ENCODE measurements at regions not wholly inside any gene's neighbourhood (a gene's known extent, or its start where the extent isn't known, plus 50 kb on each side); places are given as distances from the start of the nearest gene placed in this dataset.

DNA sequence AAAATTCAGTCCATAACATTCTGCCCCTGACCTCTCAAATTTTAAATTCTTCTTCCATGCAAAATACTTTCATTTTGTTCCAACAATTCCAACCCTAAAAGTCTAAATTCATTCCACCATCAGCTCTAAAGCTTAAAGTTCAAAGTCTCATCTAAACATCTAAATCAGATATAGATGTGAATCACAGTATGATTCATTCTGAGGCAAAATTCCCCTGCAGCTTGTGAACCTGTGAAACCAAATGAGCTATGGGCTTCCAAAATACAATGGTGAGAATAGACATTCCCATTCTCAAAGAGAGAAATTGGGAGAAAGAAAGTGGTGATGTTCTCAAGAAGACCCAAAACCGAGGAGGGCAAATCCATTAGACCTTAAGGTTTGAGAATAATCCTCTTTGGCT lies 309.8 kb downstream of the HIVEP2 start:
- Mint-ChIP-seq H3K27me3 (peaks cover 2 to 5% of the 10 kb centered on the region in 2 donors), H3K9me3 (no peaks in the 10 kb centered on the region), H3K27ac (no peak overlapping the region), H3K36me3 (no peaks in the 10 kb centered on the region), H3K4me1 (peaks cover 8 to 13% (median 13%) of the 10 kb centered on the region in 3 donors), H3K4me3 (no peak overlapping the region)
- H3K36me3 ChIP-seq (ENCODE audit: control insufficient read depth in 2 of 2, extremely low read depth in 1 of 2, insufficient read depth in 1 of 2, low read length in 1 of 2) = no peaks in the 10 kb centered on the region
- DNase-seq = no peak
- H3K27me3 ChIP-seq (replicated peaks in 1 of 2; ENCODE audit: control insufficient read depth in 2 of 2, extremely low read depth in 1 of 2, insufficient read depth in 2 of 2, low read length in 1 of 2) = no peaks in the 10 kb centered on the region
- H3K9me3 ChIP-seq = no peaks in the 10 kb centered on the region
- ChIA-PET CTCF (no interaction called here), POLR2A (no interaction called here)
- no peak overlapping the region for H3K27ac ChIP-seq (ENCODE audit: low read length)
- no CpG with 5 or more reads among the region's 1 CpG for WGBS (ENCODE audit: insufficient coverage)
- peaks cover 0 to 2% of the 10 kb centered on the region in 2 experiments for H3K4me1 ChIP-seq (ENCODE audit: control insufficient read depth in 1 of 2, extremely low read depth in 1 of 2, insufficient read depth in 2 of 2, low read length in 2 of 2)
- ATAC-seq (replicated peaks in 1 of 4) = no peak
- H3K4me3 ChIP-seq (ENCODE audit: control insufficient read depth in 1 of 2, extremely low read depth in 1 of 2, low read length in 1 of 2) = no peak overlapping the region

DNA sequence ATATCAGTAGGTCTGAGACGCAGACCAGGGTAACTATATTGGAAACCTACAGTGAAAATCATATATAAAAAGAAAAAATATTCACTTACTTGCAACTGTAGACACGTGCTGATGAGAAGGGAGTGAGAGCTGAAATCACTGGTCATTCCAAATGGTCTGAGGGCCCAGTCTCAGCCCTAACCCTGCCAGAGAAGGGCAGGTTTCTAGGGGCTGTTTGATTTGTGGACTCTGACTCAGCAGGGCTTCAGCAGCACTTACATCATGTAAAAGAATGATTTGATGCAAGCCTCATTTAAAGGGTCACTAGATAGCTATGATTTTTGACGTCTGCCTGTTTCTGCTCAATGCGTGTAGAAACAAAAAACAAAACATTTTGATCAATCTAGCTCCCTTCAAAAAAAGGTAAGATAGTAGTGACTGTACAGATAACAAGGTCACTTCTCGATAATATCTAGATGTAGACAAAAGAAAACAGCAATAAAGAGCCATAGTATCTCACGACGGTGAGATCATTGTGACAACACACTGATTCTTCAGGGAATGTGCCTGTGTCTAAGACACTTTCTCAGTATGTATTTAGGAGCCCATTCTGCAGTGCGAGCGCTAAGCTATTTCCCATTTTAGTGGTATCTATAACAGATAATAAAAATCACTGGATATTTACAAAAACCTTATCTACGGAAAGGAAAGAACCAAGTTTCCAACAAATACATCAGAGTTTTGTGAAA lies 307.2 kb downstream of the HIVEP2 start:
- Histone ChIP-seq H3K4me1 (ENCODE audit: control insufficient read depth in 1 of 2, extremely low read depth in 1 of 2, insufficient read depth in 2 of 2, low read length in 2 of 2) (no peaks in the 10 kb centered on the region), H3K27me3 (replicated peaks in 1 of 2; ENCODE audit: control insufficient read depth in 2 of 2, extremely low read depth in 1 of 2, insufficient read depth in 2 of 2, low read length in 1 of 2) (no peaks in the 10 kb centered on the region), H3K36me3 (ENCODE audit: control insufficient read depth in 2 of 2, extremely low read depth in 1 of 2, insufficient read depth in 1 of 2, low read length in 1 of 2) (no peaks in the 10 kb centered on the region), H3K4me3 (ENCODE audit: control insufficient read depth in 1 of 2, extremely low read depth in 1 of 2, low read length in 1 of 2) (no peak overlapping the region), H3K27ac (ENCODE audit: low read length) (no peak overlapping the region), H3K9me3 (no peaks in the 10 kb centered on the region)
- no peaks in the 10 kb centered on the region for H3K9me3 Mint-ChIP-seq
- no peak overlapping the region for H3K27ac Mint-ChIP-seq
- no peak for ATAC-seq (replicated peaks in 1 of 4)
- H3K4me3 Mint-ChIP-seq = no peak overlapping the region
- H3K27me3 Mint-ChIP-seq = peaks cover 2 to 5% of the 10 kb centered on the region in 2 donors
- no peaks in the 10 kb centered on the region for H3K36me3 Mint-ChIP-seq
- POLR2A ChIA-PET = no interaction called here
- peaks cover 0 to 1% (median 0%) of the 10 kb centered on the region in 3 donors for H3K4me1 Mint-ChIP-seq
- WGBS (ENCODE audit: insufficient coverage) = 89% methylated on average over 1 of the region's 10 CpGs
- DNase-seq = no peak
- CTCF ChIA-PET = no interaction called here

DNA sequence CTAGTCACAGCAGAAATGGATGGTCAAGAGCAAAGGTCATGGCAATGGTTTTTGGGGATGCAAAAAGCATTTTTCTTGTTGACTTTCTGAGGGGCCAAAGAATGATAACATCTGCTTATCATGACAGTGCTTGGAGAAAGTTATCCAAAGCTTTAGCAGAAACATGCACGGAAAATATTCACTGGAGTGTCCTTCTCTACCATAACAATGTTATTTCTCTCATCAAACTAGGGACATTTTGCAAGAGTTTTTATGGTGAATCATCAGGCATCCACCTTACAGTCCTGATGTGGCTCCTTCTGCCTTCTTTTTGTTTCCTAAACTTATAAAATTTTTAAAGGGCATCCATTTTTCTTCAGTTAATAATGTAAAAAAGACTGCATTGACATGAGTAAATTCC lies 302.3 kb downstream of the HIVEP2 start:
- Mint-ChIP-seq H3K9me3 (no peaks in the 10 kb centered on the region), H3K27ac (no peak overlapping the region), H3K27me3 (peaks cover 0 to 5% of the 10 kb centered on the region in 2 donors), H3K36me3 (no peaks in the 10 kb centered on the region), H3K4me1 (peaks cover 0 to 2% (median under 1%) of the 10 kb centered on the region in 3 donors), H3K4me3 (no peak overlapping the region)
- Histone ChIP-seq H3K9me3 (no peaks in the 10 kb centered on the region), H3K27ac (ENCODE audit: low read length) (no peak overlapping the region), H3K27me3 (replicated peaks in 1 of 2; ENCODE audit: control insufficient read depth in 2 of 2, extremely low read depth in 1 of 2, insufficient read depth in 2 of 2, low read length in 1 of 2) (no peaks in the 10 kb centered on the region), H3K4me1 (ENCODE audit: control insufficient read depth in 1 of 2, extremely low read depth in 1 of 2, insufficient read depth in 2 of 2, low read length in 2 of 2) (peaks cover 0 to under 1% of the 10 kb centered on the region in 2 experiments), H3K4me3 (ENCODE audit: control insufficient read depth in 1 of 2, extremely low read depth in 1 of 2, low read length in 1 of 2) (no peak overlapping the region), H3K36me3 (ENCODE audit: control insufficient read depth in 2 of 2, extremely low read depth in 1 of 2, insufficient read depth in 1 of 2, low read length in 1 of 2) (no peaks in the 10 kb centered on the region)
- ATAC-seq (replicated peaks in 1 of 4) (no peak), DNase-seq (no peak)
- ChIA-PET CTCF (no interaction called here), POLR2A (interaction anchor here in 1 of 2 donors (0.7 kb wide), 1 partner anchor 222 kb away, joined by 5 read pairs; no protein-coding TSS in a partner anchor)
- 100% methylated on average over 1 of the region's 1 CpG for WGBS (ENCODE audit: insufficient coverage)

DNA sequence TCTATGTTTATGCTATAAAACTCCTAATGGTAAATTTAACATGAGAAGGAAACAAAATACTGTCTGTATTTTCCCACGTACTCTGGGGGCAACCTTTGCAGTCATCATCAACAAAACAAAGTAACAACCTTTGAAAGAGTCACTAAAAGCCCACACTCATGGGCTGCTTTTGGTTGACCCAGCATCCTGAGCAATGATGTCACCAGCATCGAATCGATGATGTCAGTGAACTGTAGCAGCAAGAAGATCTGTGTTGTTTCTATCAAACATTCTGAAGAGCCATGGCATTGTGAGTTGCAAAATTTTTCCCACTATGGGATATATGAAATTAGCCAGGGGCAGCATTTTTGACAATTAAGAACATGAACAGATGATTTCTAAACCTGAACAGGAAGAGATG lies 300.1 kb downstream of the HIVEP2 start:
- peaks cover 0 to 3% of the 10 kb centered on the region in 2 experiments for H3K4me1 ChIP-seq (ENCODE audit: control insufficient read depth in 1 of 2, extremely low read depth in 1 of 2, insufficient read depth in 2 of 2, low read length in 2 of 2)
- Mint-ChIP-seq H3K27ac (no peak overlapping the region), H3K27me3 (no peaks in the 10 kb centered on the region), H3K36me3 (no peaks in the 10 kb centered on the region), H3K4me3 (no peak overlapping the region), H3K4me1 (peaks cover 0 to 8% (median 6%) of the 10 kb centered on the region in 3 donors), H3K9me3 (no peaks in the 10 kb centered on the region)
- ATAC-seq (replicated peaks in 1 of 4) = no peak
- H3K27ac ChIP-seq (ENCODE audit: low read length) = no peak overlapping the region
- ChIA-PET CTCF (no interaction called here), POLR2A (no interaction called here)
- DNase-seq = no peak
- H3K9me3 ChIP-seq = no peaks in the 10 kb centered on the region
- H3K27me3 ChIP-seq (replicated peaks in 1 of 2; ENCODE audit: control insufficient read depth in 2 of 2, extremely low read depth in 1 of 2, insufficient read depth in 2 of 2, low read length in 1 of 2) = no peaks in the 10 kb centered on the region
- H3K36me3 ChIP-seq (ENCODE audit: control insufficient read depth in 2 of 2, extremely low read depth in 1 of 2, insufficient read depth in 1 of 2, low read length in 1 of 2) = no peaks in the 10 kb centered on the region
- no CpG with 5 or more reads among the region's 3 CpGs for WGBS (ENCODE audit: insufficient coverage)
- no peak overlapping the region for H3K4me3 ChIP-seq (ENCODE audit: control insufficient read depth in 1 of 2, extremely low read depth in 1 of 2, low read length in 1 of 2)

DNA sequence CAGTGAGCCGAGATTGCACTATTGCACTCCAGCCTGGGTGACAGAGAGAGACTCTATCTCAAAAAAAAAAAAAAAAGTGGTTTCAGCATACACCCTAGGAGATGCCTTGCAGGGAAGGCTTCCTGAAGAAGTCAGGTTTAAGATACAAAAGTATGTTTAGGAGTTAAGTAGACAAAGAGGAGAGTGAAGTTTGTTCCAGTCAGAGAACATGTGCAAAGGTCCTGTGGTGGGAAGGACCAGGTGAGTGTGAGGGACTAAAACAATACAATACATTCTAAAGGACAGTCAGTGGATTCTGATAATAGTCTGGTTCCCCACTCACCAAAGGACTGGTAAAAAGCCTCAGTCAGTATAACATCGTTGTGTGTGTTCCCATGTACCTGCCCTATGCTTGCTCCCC lies 299.3 kb downstream of the HIVEP2 start:
- Histone ChIP-seq H3K4me3 (ENCODE audit: control insufficient read depth in 1 of 2, extremely low read depth in 1 of 2, low read length in 1 of 2) (no peak overlapping the region), H3K27me3 (replicated peaks in 1 of 2; ENCODE audit: control insufficient read depth in 2 of 2, extremely low read depth in 1 of 2, insufficient read depth in 2 of 2, low read length in 1 of 2) (no peaks in the 10 kb centered on the region), H3K4me1 (ENCODE audit: control insufficient read depth in 1 of 2, extremely low read depth in 1 of 2, insufficient read depth in 2 of 2, low read length in 2 of 2) (peaks cover 0 to 3% of the 10 kb centered on the region in 2 experiments), H3K27ac (ENCODE audit: low read length) (no peak overlapping the region), H3K9me3 (no peaks in the 10 kb centered on the region), H3K36me3 (ENCODE audit: control insufficient read depth in 2 of 2, extremely low read depth in 1 of 2, insufficient read depth in 1 of 2, low read length in 1 of 2) (no peaks in the 10 kb centered on the region)
- WGBS (ENCODE audit: insufficient coverage) = no CpG with 5 or more reads among the region's 2 CpGs
- H3K9me3 Mint-ChIP-seq = no peaks in the 10 kb centered on the region
- H3K27me3 Mint-ChIP-seq = no peaks in the 10 kb centered on the region
- no peak overlapping the region for H3K27ac Mint-ChIP-seq
- H3K4me1 Mint-ChIP-seq = peaks cover 0 to 8% (median 6%) of the 10 kb centered on the region in 3 donors
- ChIA-PET CTCF (no interaction called here), POLR2A (interaction anchor here in 1 of 2 donors (0.6 kb wide), 1 partner anchor 16 kb away, joined by 4 read pairs; no protein-coding TSS in a partner anchor)
- ATAC-seq (replicated peaks in 1 of 4) (no peak), DNase-seq (no peak)
- no peaks in the 10 kb centered on the region for H3K36me3 Mint-ChIP-seq
- no peak overlapping the region for H3K4me3 Mint-ChIP-seq

DNA sequence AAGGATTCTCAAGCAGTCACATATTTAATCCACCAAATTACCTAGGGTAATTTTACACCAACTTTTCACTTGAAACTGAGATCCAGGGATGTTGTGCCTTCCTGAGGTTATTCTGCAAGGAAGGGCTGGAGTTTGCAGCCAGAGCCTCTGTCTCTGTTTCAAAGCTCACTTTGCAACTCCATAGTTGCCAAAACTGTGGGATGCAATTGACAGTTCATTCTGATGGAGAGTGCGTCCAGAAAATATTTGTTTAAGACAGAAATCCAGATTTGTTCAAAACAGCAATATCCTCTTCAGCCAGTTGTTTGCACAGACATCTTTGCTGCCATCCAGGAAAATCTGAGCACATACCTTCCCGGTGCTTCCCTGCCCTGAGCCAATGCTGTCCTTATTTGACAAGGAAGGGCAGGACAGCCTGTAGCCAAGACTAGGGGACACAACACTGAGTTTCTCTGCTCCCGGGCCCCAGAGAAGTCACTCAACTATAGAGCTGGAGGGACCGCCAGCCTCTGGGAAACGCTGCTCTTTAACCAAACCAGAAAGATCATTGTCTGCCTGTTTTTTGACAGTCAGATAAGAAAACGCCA lies 297.4 kb downstream of the HIVEP2 start:
- Mint-ChIP-seq H3K27ac (no peak overlapping the region), H3K36me3 (no peaks in the 10 kb centered on the region), H3K27me3 (no peaks in the 10 kb centered on the region), H3K4me3 (no peak overlapping the region), H3K4me1 (peaks cover 0 to 8% (median 6%) of the 10 kb centered on the region in 3 donors), H3K9me3 (no peaks in the 10 kb centered on the region)
- Histone ChIP-seq H3K9me3 (no peaks in the 10 kb centered on the region), H3K4me1 (ENCODE audit: control insufficient read depth in 1 of 2, extremely low read depth in 1 of 2, insufficient read depth in 2 of 2, low read length in 2 of 2) (peaks cover 0 to 3% of the 10 kb centered on the region in 2 experiments), H3K4me3 (ENCODE audit: control insufficient read depth in 1 of 2, extremely low read depth in 1 of 2, low read length in 1 of 2) (no peak overlapping the region), H3K27me3 (replicated peaks in 1 of 2; ENCODE audit: control insufficient read depth in 2 of 2, extremely low read depth in 1 of 2, insufficient read depth in 2 of 2, low read length in 1 of 2) (peaks cover 0 to 3% of the 10 kb centered on the region in 2 experiments), H3K36me3 (ENCODE audit: control insufficient read depth in 2 of 2, extremely low read depth in 1 of 2, insufficient read depth in 1 of 2, low read length in 1 of 2) (no peaks in the 10 kb centered on the region), H3K27ac (ENCODE audit: low read length) (no peak overlapping the region)
- 84% methylated on average over 5 of the region's 6 CpGs for WGBS (ENCODE audit: insufficient coverage)
- ChIA-PET POLR2A (no interaction called here), CTCF (interaction anchor here in 1 of 2 donors (0.6 kb wide), 1 partner anchor 390 kb away, joined by 3 read pairs; no protein-coding TSS in a partner anchor)
- DNase-seq (no peak), ATAC-seq (replicated peaks in 1 of 4) (no peak)

Measured in T-cell (primary cell).